H1 (cell line): ENCODE measurements at regions not wholly inside any gene's neighbourhood (a gene's known extent, or its start where the extent isn't known, plus 50 kb on each side); places are given as distances from the start of the nearest gene placed in this dataset.

Source experiments
- ASH2L ChIP-seq: fragments of 200-600, 300-600 bp; sonication (generic); IDR thresholded peaks from one replicate; pipeline ENCODE4 v1.7.1; 2017; ENCODE audit warnings: low read length
- CEBPB ChIP-seq: IDR thresholded peaks from 2 replicates; pipeline ENCODE4 v1.6.1; 2012; ENCODE audit warnings: low read depth, low read length
- RBBP5 ChIP-seq: IDR thresholded peaks from 2 replicates; pipeline ENCODE4 v1.7.1; 2012; ENCODE audit warnings: low read depth, mild to moderate bottlenecking, inconsistent platforms, low read length, moderate library complexity, borderline replicate concordance
- SAP30 ChIP-seq: fragments of 300-600 bp; sonication (generic); IDR thresholded peaks from 2 replicates; pipeline ENCODE4 v1.7.1; 2012; ENCODE audit warnings: low read length, moderate library complexity, mild to moderate bottlenecking, inconsistent platforms; ENCODE audit not compliant: insufficient read depth, insufficient replicate concordance
- SRF ChIP-seq: IDR thresholded peaks from 2 replicates; pipeline ENCODE4 v1.6.1; 2011; ENCODE audit warnings: mild to moderate bottlenecking, low read depth, low read length, moderate library complexity
- TAF1 ChIP-seq: IDR thresholded peaks from 2 replicates; pipeline ENCODE4 v1.6.1; 2011; ENCODE audit warnings: mild to moderate bottlenecking, low read depth, low read length
- USF2 ChIP-seq: IDR thresholded peaks from 2 replicates; pipeline ENCODE4 v1.6.1; 2011; ENCODE audit warnings: low read length, improper control_type of control experiment
- TF ChIP-seq, protein P1 (sequence below): fragments of 300-600 bp; sonication (generic); IDR thresholded peaks from 2 replicates; pipeline ENCODE4 v1.7.1; 2012; ENCODE audit warnings: low read length, moderate library complexity, mild to moderate bottlenecking, inconsistent platforms; ENCODE audit not compliant: insufficient replicate concordance

DNA sequence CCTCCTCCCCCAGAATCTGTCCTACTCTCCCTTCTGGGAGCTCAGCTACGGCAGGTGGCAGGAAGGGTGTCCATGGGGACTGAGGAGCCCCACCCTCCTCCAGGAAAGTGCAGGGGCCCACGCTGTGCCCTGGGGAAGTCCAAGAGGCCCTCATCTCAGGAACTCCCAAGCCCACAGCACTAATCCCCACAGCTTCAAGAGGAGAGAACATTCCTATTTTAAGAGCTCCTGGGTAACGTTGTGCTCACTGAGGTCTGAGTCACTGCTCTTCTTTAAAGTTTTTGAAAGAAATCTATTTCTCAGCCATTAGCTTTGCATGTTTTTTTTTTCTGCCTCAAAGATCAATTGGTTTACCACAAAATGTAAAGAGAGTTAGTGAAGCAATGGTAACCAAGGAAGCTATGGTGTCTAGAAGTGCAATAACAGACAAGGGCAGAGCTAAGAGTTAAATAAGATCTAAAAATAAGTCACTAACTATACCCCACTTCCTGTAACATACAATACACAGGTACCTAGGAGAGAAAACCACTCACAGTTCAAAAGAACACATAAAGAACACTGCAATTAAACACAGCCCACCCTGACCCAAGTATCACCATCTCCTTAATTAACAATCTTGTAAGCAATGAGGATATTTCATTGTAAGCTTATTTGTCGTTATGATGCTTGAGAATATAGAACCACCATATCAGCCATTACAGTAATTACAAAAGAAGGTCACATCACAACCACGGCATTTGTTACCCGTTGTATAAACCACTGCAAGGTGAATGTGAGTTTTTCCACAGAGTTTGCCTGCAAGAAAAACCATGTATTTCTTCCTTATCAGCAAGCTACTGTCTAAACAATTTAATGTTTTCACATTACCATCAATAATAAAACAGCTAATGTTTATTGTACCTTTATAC lies 382.3 kb upstream of the SLC30A5 start (continued):
- TF ChIP-seq, protein P1, sequence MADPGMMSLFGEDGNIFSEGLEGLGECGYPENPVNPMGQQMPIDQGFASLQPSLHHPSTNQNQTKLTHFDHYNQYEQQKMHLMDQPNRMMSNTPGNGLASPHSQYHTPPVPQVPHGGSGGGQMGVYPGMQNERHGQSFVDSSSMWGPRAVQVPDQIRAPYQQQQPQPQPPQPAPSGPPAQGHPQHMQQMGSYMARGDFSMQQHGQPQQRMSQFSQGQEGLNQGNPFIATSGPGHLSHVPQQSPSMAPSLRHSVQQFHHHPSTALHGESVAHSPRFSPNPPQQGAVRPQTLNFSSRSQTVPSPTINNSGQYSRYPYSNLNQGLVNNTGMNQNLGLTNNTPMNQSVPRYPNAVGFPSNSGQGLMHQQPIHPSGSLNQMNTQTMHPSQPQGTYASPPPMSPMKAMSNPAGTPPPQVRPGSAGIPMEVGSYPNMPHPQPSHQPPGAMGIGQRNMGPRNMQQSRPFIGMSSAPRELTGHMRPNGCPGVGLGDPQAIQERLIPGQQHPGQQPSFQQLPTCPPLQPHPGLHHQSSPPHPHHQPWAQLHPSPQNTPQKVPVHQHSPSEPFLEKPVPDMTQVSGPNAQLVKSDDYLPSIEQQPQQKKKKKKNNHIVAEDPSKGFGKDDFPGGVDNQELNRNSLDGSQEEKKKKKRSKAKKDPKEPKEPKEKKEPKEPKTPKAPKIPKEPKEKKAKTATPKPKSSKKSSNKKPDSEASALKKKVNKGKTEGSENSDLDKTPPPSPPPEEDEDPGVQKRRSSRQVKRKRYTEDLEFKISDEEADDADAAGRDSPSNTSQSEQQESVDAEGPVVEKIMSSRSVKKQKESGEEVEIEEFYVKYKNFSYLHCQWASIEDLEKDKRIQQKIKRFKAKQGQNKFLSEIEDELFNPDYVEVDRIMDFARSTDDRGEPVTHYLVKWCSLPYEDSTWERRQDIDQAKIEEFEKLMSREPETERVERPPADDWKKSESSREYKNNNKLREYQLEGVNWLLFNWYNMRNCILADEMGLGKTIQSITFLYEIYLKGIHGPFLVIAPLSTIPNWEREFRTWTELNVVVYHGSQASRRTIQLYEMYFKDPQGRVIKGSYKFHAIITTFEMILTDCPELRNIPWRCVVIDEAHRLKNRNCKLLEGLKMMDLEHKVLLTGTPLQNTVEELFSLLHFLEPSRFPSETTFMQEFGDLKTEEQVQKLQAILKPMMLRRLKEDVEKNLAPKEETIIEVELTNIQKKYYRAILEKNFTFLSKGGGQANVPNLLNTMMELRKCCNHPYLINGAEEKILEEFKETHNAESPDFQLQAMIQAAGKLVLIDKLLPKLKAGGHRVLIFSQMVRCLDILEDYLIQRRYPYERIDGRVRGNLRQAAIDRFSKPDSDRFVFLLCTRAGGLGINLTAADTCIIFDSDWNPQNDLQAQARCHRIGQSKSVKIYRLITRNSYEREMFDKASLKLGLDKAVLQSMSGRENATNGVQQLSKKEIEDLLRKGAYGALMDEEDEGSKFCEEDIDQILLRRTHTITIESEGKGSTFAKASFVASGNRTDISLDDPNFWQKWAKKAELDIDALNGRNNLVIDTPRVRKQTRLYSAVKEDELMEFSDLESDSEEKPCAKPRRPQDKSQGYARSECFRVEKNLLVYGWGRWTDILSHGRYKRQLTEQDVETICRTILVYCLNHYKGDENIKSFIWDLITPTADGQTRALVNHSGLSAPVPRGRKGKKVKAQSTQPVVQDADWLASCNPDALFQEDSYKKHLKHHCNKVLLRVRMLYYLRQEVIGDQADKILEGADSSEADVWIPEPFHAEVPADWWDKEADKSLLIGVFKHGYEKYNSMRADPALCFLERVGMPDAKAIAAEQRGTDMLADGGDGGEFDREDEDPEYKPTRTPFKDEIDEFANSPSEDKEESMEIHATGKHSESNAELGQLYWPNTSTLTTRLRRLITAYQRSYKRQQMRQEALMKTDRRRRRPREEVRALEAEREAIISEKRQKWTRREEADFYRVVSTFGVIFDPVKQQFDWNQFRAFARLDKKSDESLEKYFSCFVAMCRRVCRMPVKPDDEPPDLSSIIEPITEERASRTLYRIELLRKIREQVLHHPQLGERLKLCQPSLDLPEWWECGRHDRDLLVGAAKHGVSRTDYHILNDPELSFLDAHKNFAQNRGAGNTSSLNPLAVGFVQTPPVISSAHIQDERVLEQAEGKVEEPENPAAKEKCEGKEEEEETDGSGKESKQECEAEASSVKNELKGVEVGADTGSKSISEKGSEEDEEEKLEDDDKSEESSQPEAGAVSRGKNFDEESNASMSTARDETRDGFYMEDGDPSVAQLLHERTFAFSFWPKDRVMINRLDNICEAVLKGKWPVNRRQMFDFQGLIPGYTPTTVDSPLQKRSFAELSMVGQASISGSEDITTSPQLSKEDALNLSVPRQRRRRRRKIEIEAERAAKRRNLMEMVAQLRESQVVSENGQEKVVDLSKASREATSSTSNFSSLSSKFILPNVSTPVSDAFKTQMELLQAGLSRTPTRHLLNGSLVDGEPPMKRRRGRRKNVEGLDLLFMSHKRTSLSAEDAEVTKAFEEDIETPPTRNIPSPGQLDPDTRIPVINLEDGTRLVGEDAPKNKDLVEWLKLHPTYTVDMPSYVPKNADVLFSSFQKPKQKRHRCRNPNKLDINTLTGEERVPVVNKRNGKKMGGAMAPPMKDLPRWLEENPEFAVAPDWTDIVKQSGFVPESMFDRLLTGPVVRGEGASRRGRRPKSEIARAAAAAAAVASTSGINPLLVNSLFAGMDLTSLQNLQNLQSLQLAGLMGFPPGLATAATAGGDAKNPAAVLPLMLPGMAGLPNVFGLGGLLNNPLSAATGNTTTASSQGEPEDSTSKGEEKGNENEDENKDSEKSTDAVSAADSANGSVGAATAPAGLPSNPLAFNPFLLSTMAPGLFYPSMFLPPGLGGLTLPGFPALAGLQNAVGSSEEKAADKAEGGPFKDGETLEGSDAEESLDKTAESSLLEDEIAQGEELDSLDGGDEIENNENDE: no peak
- TF ChIP-seq TAF1 (no peak), SRF (no peak), CEBPB (no peak), RBBP5 (no peak), ASH2L (no peak), SAP30 (no peak), USF2 (no peak)
